ENCODE measurements at regions not wholly inside any gene's neighbourhood (a gene's known extent, or its start where the extent isn't known, plus 50 kb on each side); places are given as distances from the start of the nearest gene placed in this dataset.

DNA sequence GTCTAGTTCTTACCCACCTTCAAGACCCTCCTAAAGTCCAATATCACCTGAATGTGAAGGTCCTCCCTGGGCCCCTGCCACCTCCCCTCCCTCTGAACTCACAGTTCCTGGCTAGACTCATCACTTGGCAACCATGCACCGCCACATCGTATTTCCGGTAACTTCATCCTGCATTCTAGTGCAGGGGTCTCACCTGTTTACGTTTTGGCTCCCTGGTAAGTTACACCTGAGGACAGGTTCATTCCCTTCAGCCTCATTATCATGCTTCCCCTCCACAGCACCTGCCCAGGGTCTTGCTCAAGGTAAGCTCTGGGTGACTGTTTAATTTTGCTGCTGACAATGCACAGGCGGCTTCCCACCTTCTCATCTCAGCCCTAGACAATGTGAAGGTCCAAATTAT, 93.1 kb downstream of the MIS18A start:
- no peaks in the 10 kb centered on the region for H3K9me3 ChIP-seq (ENCODE audit: control extremely low read depth in 1 of 3, control insufficient read depth in 2 of 3, insufficient read depth in 1 of 3, low read length in 2 of 3)
- H3K4me1 ChIP-seq (ENCODE audit: control insufficient read depth in 2 of 2, insufficient read depth in 2 of 2, low read length in 2 of 2): no peaks in the 10 kb centered on the region
- no peak for TF ChIP-seq EZH2 (IDR thresholded peaks at IDR 0.05; ENCODE audit: borderline replicate concordance, insufficient read depth, low read depth, low read length, poor library complexity, severe bottlenecking)
- TF ChIP-seq, protein P1, sequence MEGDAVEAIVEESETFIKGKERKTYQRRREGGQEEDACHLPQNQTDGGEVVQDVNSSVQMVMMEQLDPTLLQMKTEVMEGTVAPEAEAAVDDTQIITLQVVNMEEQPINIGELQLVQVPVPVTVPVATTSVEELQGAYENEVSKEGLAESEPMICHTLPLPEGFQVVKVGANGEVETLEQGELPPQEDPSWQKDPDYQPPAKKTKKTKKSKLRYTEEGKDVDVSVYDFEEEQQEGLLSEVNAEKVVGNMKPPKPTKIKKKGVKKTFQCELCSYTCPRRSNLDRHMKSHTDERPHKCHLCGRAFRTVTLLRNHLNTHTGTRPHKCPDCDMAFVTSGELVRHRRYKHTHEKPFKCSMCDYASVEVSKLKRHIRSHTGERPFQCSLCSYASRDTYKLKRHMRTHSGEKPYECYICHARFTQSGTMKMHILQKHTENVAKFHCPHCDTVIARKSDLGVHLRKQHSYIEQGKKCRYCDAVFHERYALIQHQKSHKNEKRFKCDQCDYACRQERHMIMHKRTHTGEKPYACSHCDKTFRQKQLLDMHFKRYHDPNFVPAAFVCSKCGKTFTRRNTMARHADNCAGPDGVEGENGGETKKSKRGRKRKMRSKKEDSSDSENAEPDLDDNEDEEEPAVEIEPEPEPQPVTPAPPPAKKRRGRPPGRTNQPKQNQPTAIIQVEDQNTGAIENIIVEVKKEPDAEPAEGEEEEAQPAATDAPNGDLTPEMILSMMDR (IDR thresholded peaks at IDR 0.05): no peak
- H3K4me3 Mint-ChIP-seq: no peak overlapping the region
- H4K20me1 ChIP-seq (ENCODE audit: control insufficient read depth, insufficient read depth, low read length, poor library complexity, severe bottlenecking): no peaks in the 10 kb centered on the region
- CTCF ChIA-PET: no interaction called here
- no peak overlapping the region for H3K27ac Mint-ChIP-seq
- peaks cover 13% of the 10 kb centered on the region for H3K27me3 Mint-ChIP-seq
- no peaks in the 10 kb centered on the region for H3K9me3 Mint-ChIP-seq (ENCODE audit: insufficient read depth)
- no peak overlapping the region for H2AFZ ChIP-seq (ENCODE audit: insufficient read depth, low read depth, low read length, poor library complexity, severe bottlenecking)
- WGBS (ENCODE audit: insufficient coverage): 98% methylated on average over 5 of the region's 5 CpGs
- DNase-seq: no peak
- H3K27me3 ChIP-seq (replicated peaks in 1 of 4; ENCODE audit: control extremely low read depth in 1 of 4, control insufficient read depth in 3 of 4, insufficient read depth in 4 of 4, low read length in 3 of 4): no peaks in the 10 kb centered on the region
- no peaks in the 10 kb centered on the region for H3K36me3 ChIP-seq (replicated peaks in 1 of 2; ENCODE audit: control extremely low read depth in 1 of 2, control insufficient read depth in 1 of 2, extremely low read depth in 1 of 2, insufficient read depth in 2 of 2, low read length in 1 of 2)
- no peak overlapping the region for H3K4me2 ChIP-seq (replicated peaks; ENCODE audit: low read depth, low read length, poor library complexity, severe bottlenecking)
- POLR2A ChIA-PET: no interaction called here
- H3K4me3 ChIP-seq (ENCODE audit: control extremely low read depth in 1 of 5, extremely low read depth in 1 of 5, insufficient read depth in 1 of 5, low read depth in 2 of 5, low read length in 4 of 5): no peak overlapping the region
- no peaks in the 10 kb centered on the region for H3K79me2 ChIP-seq (ENCODE audit: control insufficient read depth, insufficient read depth, low read length)
- ATAC-seq (ENCODE audit: low read depth): no peak
- intact Hi-C loops (cut with micrococcal nuclease): no loop called here
- no peak overlapping the region for H3K9ac ChIP-seq (ENCODE audit: low read length)
- H3K4me1 Mint-ChIP-seq: no peaks in the 10 kb centered on the region
- H3K27ac ChIP-seq (ENCODE audit: low read length in 2 of 2): no peak overlapping the region

DNA sequence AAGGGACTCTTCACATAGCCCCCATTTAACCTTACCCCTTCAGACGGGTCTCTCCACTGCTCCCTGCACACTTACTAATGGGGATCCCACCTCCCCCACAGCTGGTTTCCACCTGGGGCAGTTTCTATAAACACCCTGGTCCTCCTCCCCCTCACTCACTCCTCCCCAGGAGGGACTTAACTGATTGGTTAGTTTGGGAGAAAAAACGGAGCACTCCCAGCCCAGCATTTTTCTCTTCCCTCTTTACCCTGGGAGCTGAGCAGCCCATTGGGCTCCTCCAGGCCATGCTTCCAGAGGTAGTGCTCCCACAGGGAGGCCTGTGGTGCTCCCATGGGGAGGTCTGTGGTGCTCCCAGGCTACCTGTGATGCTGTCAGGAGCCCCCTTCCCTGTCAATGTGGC, 93.7 kb downstream of the MIS18A start:
- Histone ChIP-seq H2AFZ (ENCODE audit: insufficient read depth, low read depth, low read length, poor library complexity, severe bottlenecking) (no peak overlapping the region), H3K36me3 (replicated peaks in 1 of 2; ENCODE audit: control extremely low read depth in 1 of 2, control insufficient read depth in 1 of 2, extremely low read depth in 1 of 2, insufficient read depth in 2 of 2, low read length in 1 of 2) (no peaks in the 10 kb centered on the region), H3K4me1 (ENCODE audit: control insufficient read depth in 2 of 2, insufficient read depth in 2 of 2, low read length in 2 of 2) (no peaks in the 10 kb centered on the region), H3K4me3 (ENCODE audit: control extremely low read depth in 1 of 5, extremely low read depth in 1 of 5, insufficient read depth in 1 of 5, low read depth in 2 of 5, low read length in 4 of 5) (no peak overlapping the region), H3K9me3 (ENCODE audit: control extremely low read depth in 1 of 3, control insufficient read depth in 2 of 3, insufficient read depth in 1 of 3, low read length in 2 of 3) (no peaks in the 10 kb centered on the region), H3K9ac (ENCODE audit: low read length) (no peak overlapping the region), H3K79me2 (ENCODE audit: control insufficient read depth, insufficient read depth, low read length) (no peaks in the 10 kb centered on the region), H3K4me2 (replicated peaks; ENCODE audit: low read depth, low read length, poor library complexity, severe bottlenecking) (no peak overlapping the region), H3K27me3 (replicated peaks in 1 of 4; ENCODE audit: control extremely low read depth in 1 of 4, control insufficient read depth in 3 of 4, insufficient read depth in 4 of 4, low read length in 3 of 4) (no peaks in the 10 kb centered on the region), H4K20me1 (ENCODE audit: control insufficient read depth, insufficient read depth, low read length, poor library complexity, severe bottlenecking) (no peaks in the 10 kb centered on the region), H3K27ac (ENCODE audit: low read length in 2 of 2) (no peak overlapping the region)
- no peak overlapping the region for H3K27ac Mint-ChIP-seq
- WGBS (ENCODE audit: insufficient coverage): 67% methylated on average over 1 of the region's 2 CpGs
- DNase-seq: no peak
- H3K9me3 Mint-ChIP-seq (ENCODE audit: insufficient read depth): no peaks in the 10 kb centered on the region
- TF ChIP-seq, protein P1 (IDR thresholded peaks at IDR 0.05): no peak
- TF ChIP-seq EZH2 (IDR thresholded peaks at IDR 0.05; ENCODE audit: borderline replicate concordance, insufficient read depth, low read depth, low read length, poor library complexity, severe bottlenecking): no peak
- ATAC-seq (ENCODE audit: low read depth): no peak
- ChIA-PET CTCF (no interaction called here), POLR2A (no interaction called here)
- intact Hi-C loops (cut with micrococcal nuclease): no loop called here
- peaks cover 11% of the 10 kb centered on the region for H3K27me3 Mint-ChIP-seq
- no peak overlapping the region for H3K4me3 Mint-ChIP-seq
- H3K4me1 Mint-ChIP-seq: no peaks in the 10 kb centered on the region
